22Rv1 (cell line): ENCODE measurements at regions not wholly inside any gene's neighbourhood (a gene's known extent, or its start where the extent isn't known, plus 50 kb on each side); places are given as distances from the start of the nearest gene placed in this dataset.
"Not testable (repeated sequence)": the region's sequence is repeated elsewhere in the genome, so short reads cannot be mapped to it uniquely, and the experiment has no call there.

Source experiments
- CTCF ChIP-seq: fragments of 450-650 bp; IDR thresholded peaks from 2 replicates; pipeline ENCODE4 v1.5.1; 2017; ENCODE audit warnings: mild to moderate bottlenecking
- ZFX ChIP-seq: fragments of 450-650 bp; IDR thresholded peaks from 2 replicates; pipeline ENCODE4 v1.6.1; 2017; ENCODE audit warnings: antibody characterized with exemption, borderline replicate concordance

- not testable (repeated sequence) for TF ChIP-seq CTCF, ZFX
Observed at GRCh38 chr6:158881884-158882283, 62.7 kb upstream of the EZR start.
